Astrocyte of the spinal cord (primary cell): ENCODE measurements at regions not wholly inside any gene's neighbourhood (a gene's known extent, or its start where the extent isn't known, plus 50 kb on each side); places are given as distances from the start of the nearest gene placed in this dataset.

Source experiments
- DNase-seq: peaks from one replicate; pipeline ENCODE4 v3.0.0; 2011; ENCODE audit warnings: low read depth, low spot score
- H3K4me3 ChIP-seq: 2 replicates; pipeline ENCODE4 v1.5.1; 2011; ENCODE audit warnings: low read depth, mild to moderate bottlenecking, low read length, moderate library complexity
- in situ Hi-C: cut with HindIII; loops from 2 replicates; pipeline ENCODE4 v1.10.0; 2017; ENCODE audit warnings: low sequenced_read_pairs
- TF ChIP-seq, protein P1 (sequence below): IDR thresholded peaks from 2 replicates; pipeline ENCODE4 v1.5.1; 2012; ENCODE audit warnings: low read depth, mild to moderate bottlenecking, low read length, inconsistent platforms

DNA sequence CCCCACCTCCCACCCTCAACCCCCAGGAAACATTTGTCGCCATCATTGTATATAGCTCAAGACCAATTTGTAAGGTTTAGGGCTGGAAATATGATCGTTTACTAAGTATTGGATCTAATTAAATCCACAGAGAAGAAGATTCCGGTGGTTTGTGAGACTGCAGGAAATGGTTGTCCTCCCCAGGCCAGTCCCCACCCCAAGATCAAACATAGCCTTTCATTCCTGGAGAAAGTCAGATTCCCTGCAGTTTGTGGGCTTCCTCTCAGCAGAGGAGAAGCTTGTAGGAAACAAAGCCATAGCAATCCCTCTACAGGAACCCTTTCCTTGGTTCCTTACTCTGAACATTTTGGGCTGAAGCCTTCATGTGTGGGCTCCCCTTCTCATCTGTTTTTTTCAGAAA lies 79.2 kb upstream of the TBCA start:
- no peak overlapping the region for H3K4me3 ChIP-seq
- TF ChIP-seq, protein P1, sequence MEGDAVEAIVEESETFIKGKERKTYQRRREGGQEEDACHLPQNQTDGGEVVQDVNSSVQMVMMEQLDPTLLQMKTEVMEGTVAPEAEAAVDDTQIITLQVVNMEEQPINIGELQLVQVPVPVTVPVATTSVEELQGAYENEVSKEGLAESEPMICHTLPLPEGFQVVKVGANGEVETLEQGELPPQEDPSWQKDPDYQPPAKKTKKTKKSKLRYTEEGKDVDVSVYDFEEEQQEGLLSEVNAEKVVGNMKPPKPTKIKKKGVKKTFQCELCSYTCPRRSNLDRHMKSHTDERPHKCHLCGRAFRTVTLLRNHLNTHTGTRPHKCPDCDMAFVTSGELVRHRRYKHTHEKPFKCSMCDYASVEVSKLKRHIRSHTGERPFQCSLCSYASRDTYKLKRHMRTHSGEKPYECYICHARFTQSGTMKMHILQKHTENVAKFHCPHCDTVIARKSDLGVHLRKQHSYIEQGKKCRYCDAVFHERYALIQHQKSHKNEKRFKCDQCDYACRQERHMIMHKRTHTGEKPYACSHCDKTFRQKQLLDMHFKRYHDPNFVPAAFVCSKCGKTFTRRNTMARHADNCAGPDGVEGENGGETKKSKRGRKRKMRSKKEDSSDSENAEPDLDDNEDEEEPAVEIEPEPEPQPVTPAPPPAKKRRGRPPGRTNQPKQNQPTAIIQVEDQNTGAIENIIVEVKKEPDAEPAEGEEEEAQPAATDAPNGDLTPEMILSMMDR: no peak
- in situ Hi-C loops: no loop called here
- DNase-seq: no peak

GRCh38 chr5:77853353-77853907 lies 77.3 kb upstream of the TBCA start:
- no peak for DNase-seq
- TF ChIP-seq, protein P1: no peak
- H3K4me3 ChIP-seq: no peak overlapping the region
- in situ Hi-C loops: no loop called here

DNA sequence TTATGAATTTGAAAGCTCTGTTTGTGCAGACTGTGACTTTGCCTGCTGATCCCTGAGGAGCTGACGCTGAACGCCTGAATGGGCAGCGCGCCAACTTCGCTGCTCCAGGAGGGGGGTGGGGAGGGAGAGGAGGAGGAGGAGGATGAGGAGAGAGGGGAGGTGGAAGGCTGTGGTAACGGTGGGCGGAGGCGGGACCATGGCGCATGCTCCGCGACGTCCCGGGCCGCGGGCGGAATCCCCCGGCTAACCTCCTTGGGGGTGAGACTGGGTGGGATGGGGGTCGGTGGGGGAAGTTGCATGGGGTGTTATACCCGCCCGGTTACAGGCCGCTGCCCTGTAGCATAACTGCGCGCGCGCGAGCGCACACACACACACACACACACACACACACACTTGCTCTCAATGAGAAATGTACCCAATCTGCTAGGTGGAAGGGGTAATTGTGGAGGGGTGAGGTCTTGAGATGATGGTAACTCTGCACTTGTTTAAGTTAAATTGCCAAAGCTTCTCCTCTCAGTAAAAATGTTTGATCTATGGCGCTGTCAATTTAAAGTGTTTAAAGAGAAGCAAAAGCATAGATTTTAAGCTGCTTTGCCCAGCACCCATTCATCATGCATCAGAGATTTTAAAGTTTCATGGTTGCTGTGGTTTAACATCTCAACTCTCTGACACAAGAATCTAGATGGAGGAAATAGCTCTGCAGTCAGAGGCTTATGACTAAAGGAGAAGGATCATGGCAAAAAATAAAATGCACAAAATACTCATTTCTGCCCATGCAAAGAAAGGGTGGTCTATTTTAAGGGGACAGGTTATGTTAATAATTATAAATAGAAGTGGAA lies 76.6 kb upstream of the TBCA start:
- DNase-seq: peak; percentile 69
- peak overlapping the region; percentile 45 for H3K4me3 ChIP-seq
- TF ChIP-seq, protein P1: no peak

DNA sequence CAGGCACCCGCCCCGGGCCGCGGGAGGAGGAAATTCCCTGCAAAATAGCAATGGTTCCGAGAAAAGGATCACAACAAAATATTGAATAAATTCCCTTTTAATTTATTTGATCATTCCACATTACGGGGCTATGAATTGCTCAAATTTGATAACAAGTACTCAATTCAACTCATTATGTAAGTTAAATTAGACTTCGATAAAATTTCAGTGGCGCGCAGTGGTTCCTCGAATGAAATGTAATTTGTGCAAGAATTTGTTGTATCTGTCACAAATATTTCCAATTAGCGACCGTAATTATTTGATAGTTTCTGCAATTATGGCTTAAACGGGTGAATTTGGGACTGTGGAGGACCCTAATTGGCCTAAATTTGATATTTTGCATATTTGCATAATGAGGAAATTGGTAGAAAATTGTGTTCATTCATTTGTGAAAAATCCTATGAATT lies 76.0 kb upstream of the TBCA start:
- DNase-seq: no peak
- peak overlapping the region; percentile 45 for H3K4me3 ChIP-seq
- TF ChIP-seq, protein P1: no peak
- in situ Hi-C loops: no loop called here

More for the DNA sequence above, 76.6 kb upstream of the TBCA start:
- in situ Hi-C loops: no loop called here

- DNase-seq: no peak
- H3K4me3 ChIP-seq: peak overlapping the region; percentile 45
- TF ChIP-seq, protein P1: no peak
- in situ Hi-C loops: no loop called here
Measured at GRCh38 chr5:77851176-77852067, 75.3 kb upstream of the TBCA start.

DNA sequence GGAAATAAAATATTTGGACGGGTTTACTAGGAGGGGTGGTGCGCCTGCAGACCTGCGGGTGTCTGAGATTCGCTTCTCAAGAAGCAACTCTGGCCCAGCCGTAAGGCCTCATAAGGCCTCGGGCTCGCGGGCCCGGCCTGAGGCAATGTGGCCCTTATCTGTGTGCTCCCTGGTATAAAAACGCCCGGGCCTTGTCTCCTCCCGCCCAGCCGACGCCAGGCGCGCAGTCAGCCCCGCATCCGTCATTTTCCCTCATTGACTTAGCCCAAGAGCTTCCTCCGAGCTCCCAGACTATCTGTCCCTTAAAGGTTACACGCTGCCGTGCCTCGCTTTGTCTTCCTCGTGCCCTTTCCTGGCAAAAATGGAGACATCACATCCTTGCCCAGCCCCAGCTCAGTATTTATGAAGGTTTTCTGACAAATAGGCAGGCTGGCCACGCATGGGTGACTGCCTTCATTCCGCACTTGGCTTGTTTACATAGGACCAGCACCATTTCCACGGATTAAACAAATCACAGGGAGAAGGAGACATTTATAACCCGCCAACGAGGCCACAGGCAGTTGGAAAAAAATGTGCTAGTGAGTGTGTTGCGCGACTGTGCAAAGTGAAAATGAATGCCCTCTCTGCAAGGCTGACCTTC lies 74.5 kb upstream of the TBCA start:
- TF ChIP-seq, protein P1: no peak
- in situ Hi-C loops: no loop called here
- DNase-seq: no peak
- H3K4me3 ChIP-seq: peak overlapping the region; percentile 45
